HFFc6 (cell line): ENCODE measurements at regions not wholly inside any gene's neighbourhood (a gene's known extent, or its start where the extent isn't known, plus 50 kb on each side); places are given as distances from the start of the nearest gene placed in this dataset.

ENCODE experiments used
- DNase-seq: peaks from one replicate; pipeline ENCODE4 v3.0.0-alpha.2; 2018
- H3K27ac Mint-ChIP-seq: 2 replicates; pipeline ENCODE4 v1.8.0; 2020; ENCODE audit warnings: mild to moderate bottlenecking, mixed read lengths
- H3K27me3 Mint-ChIP-seq: 2 replicates; pipeline ENCODE4 v1.8.0; 2021; ENCODE audit warnings: mild to moderate bottlenecking, moderate library complexity, mixed read lengths; ENCODE audit not compliant: insufficient read depth
- H3K36me3 Mint-ChIP-seq: 2 replicates; pipeline ENCODE4 v1.8.0; 2021; ENCODE audit warnings: low read depth, mixed read lengths
- H3K4me1 Mint-ChIP-seq: 2 replicates; pipeline ENCODE4 v1.8.0; 2020; ENCODE audit warnings: low read depth, mixed read lengths
- H3K4me3 Mint-ChIP-seq: 2 replicates; pipeline ENCODE4 v1.8.0; 2020; ENCODE audit warnings: mild to moderate bottlenecking, moderate library complexity, mixed read lengths
- H3K9me3 Mint-ChIP-seq: 2 replicates; pipeline ENCODE4 v1.8.0; 2020; ENCODE audit warnings: mild to moderate bottlenecking, mixed read lengths
- TF ChIP-seq, protein P1 (sequence below): fragments of 200-600 bp; sonication (generic); IDR thresholded peaks from 2 replicates; pipeline ENCODE4 v1.5.0; 2021; ENCODE audit warnings: antibody characterized with exemption, mild to moderate bottlenecking

- peak overlapping the region; percentile 44; the same call in 1 of the 2 replicates for H3K27ac Mint-ChIP-seq
- TF ChIP-seq, protein P1, sequence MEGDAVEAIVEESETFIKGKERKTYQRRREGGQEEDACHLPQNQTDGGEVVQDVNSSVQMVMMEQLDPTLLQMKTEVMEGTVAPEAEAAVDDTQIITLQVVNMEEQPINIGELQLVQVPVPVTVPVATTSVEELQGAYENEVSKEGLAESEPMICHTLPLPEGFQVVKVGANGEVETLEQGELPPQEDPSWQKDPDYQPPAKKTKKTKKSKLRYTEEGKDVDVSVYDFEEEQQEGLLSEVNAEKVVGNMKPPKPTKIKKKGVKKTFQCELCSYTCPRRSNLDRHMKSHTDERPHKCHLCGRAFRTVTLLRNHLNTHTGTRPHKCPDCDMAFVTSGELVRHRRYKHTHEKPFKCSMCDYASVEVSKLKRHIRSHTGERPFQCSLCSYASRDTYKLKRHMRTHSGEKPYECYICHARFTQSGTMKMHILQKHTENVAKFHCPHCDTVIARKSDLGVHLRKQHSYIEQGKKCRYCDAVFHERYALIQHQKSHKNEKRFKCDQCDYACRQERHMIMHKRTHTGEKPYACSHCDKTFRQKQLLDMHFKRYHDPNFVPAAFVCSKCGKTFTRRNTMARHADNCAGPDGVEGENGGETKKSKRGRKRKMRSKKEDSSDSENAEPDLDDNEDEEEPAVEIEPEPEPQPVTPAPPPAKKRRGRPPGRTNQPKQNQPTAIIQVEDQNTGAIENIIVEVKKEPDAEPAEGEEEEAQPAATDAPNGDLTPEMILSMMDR, result no peak
- no peaks in the 10 kb centered on the region for H3K9me3 Mint-ChIP-seq
- H3K27me3 Mint-ChIP-seq, result peaks cover 5% of the 10 kb centered on the region
- no peak overlapping the region for H3K4me3 Mint-ChIP-seq
- DNase-seq, result no peak
- H3K4me1 Mint-ChIP-seq, result peaks cover 95% of the 10 kb centered on the region
- peaks cover 11% of the 10 kb centered on the region for H3K36me3 Mint-ChIP-seq
Observed at GRCh38 chr1:201742955-201743805, 85.8 kb upstream of the IPO9 start.

DNA sequence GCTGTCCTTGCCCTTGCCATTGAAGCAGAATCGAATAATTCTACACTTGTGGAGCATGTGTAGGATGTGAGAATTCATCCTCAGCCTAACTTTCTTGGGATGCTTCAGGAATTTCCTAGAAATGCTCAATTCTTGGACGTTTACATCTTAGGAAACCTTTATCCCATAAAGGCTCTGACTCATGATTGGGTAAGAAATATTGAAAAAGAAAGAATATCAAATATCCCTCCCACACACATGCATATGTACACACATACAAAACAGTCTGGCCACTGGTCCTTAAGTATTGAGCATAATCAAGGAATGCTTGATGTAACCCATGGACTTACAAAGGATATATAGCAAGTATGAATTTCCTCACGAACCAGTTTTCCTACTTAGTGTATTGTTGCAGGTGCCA, 83.9 kb upstream of the IPO9 start:
- DNase-seq, result peak; percentile 47
- Mint-ChIP-seq H3K9me3 (no peaks in the 10 kb centered on the region), H3K27me3 (peaks cover 2% of the 10 kb centered on the region), H3K4me1 (peaks cover 99% of the 10 kb centered on the region), H3K4me3 (no peak overlapping the region), H3K27ac (peak overlapping the region; percentile 13; the same call in 1 of the 2 replicates), H3K36me3 (peaks cover 11% of the 10 kb centered on the region)
- TF ChIP-seq, protein P1, result no peak

DNA sequence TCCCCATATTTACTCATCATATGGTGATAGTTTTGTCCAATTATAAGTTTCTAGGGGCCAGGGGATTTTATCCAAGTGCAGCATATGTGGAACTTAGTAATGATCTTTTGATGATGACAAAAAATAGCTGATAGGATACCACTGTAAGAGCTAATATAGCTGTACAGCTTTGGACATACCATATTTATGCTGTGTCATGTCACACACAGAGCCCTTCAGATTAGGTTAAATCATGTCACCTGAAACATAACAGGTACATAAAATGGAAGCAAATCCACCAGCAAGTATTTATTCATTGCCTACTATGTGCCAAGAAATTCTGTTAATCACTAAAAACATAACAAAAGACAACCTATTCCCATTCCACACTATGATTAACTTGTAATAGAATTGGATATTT, 82.8 kb upstream of the IPO9 start:
- H3K27me3 Mint-ChIP-seq, result peaks cover 2% of the 10 kb centered on the region
- H3K4me3 Mint-ChIP-seq, result no peak overlapping the region
- H3K9me3 Mint-ChIP-seq, result no peaks in the 10 kb centered on the region
- DNase-seq, result no peak
- H3K36me3 Mint-ChIP-seq, result peaks cover 11% of the 10 kb centered on the region
- TF ChIP-seq, protein P1, result no peak
- peaks cover 100% of the 10 kb centered on the region for H3K4me1 Mint-ChIP-seq
- H3K27ac Mint-ChIP-seq, result peak overlapping the region; percentile 27; the same call in 1 of the 2 replicates

DNA sequence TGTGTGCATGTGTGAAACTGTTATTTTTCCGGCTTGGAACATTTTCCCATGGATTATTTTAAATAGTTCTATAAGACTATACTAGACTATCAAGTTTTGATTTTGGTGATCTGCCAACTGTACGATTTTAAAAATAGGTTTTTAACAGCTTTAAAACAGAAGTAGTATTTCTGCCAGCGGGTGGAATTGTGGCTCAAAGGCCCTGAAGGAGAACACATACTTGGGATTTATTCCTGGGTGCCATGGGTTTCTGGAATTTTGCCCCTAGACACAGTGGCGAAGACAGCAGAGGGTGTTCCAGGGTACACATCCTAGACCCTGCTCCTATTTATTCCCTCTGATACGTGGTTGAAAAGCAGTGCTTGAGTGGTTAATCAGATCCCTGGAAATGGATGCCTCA, 81.7 kb upstream of the IPO9 start:
- Mint-ChIP-seq H3K9me3 (no peaks in the 10 kb centered on the region), H3K27me3 (peaks cover 2% of the 10 kb centered on the region), H3K4me1 (peaks cover 100% of the 10 kb centered on the region), H3K4me3 (peak overlapping the region; percentile 41), H3K27ac (peak overlapping the region; percentile 92), H3K36me3 (peaks cover 17% of the 10 kb centered on the region)
- TF ChIP-seq, protein P1, result no peak
- no peak for DNase-seq

DNA sequence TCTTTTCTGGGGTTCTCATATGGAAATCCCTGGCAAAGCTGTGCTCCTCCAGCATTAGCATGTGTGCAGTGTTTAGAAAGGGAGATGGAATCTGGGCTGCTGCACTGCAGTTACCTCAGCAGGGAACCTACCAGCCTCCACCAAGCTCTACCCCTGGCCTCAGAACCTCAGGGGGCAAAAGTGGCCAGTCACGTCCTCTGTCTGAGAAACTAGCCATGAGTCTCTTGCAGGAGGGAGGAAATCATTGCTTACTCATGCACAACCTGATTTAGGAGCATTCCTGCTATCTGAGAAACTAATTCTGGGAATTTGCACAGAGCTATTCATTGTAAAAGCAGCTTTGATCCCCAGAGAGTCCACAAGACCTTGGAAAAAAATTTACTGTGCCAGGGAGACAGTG, 80.6 kb upstream of the IPO9 start:
- Mint-ChIP-seq H3K27ac (peak overlapping the region; percentile 92), H3K27me3 (peaks cover 4% of the 10 kb centered on the region), H3K36me3 (peaks cover 20% of the 10 kb centered on the region), H3K4me1 (peaks cover 100% of the 10 kb centered on the region), H3K9me3 (no peaks in the 10 kb centered on the region), H3K4me3 (peak overlapping the region; percentile 65)
- peak; percentile 92 for DNase-seq
- TF ChIP-seq, protein P1, result no peak
